Adrenal gland (tissue), 9 donors: ENCODE measurements at regions not wholly inside any gene's neighbourhood (a gene's known extent, or its start where the extent isn't known, plus 50 kb on each side); places are given as distances from the start of the nearest gene placed in this dataset.

Experiments used
- DNase-seq, 7 donors: peaks; one replicate each; pipeline ENCODE4 v3.0.0-alpha.2; 2019 to 2020
- H3K27ac ChIP-seq, 5 donors: fragments of 200-600 bp; sonication (generic) in 4 of 5; 1 replicate in 3 of 5; 2 replicates in 2 of 5; pipeline versions ENCODE4 v1.5.1 to v1.8.0; 2016 to 2020; ENCODE audit warnings: mild to moderate bottlenecking in 1 of 5
- H3K27me3 ChIP-seq: fragments of 200-600 bp; 2 replicates; pipeline ENCODE4 v1.8.0; 2021
- H3K36me3 ChIP-seq, 2 donors: fragments of 200-600 bp; replicated peaks in 1 of 2; 1 replicate in 1 of 2; 2 replicates in 1 of 2; pipeline versions ENCODE4 v1.5.1 to v1.8.0; 2018 to 2022
- H3K4me1 ChIP-seq, 2 donors: fragments of 200-600 bp; replicated peaks in 1 of 2; 1 replicate in 1 of 2; 2 replicates in 1 of 2; pipeline versions ENCODE4 v1.5.1 to v1.8.0; 2018 to 2021
- H3K4me3 ChIP-seq, 4 donors: fragments of 200-600 bp; sonication (generic) in 3 of 4; one replicate each; pipeline ENCODE4 v1.5.1; 2016 to 2018
- H3K9me3 ChIP-seq, 3 donors: fragments of 200-600 bp; sonication (generic) in 1 of 3; replicated peaks in 1 of 3; 1 replicate in 2 of 3; 2 replicates in 1 of 3; pipeline versions ENCODE4 v1.5.1 to v1.8.0; 2016 to 2021
- CTCF ChIP-seq, 6 experiments: fragments of 450-650 bp in 4 of 6; fragments of 200-600 bp in 2 of 6; sonication (generic) in 1 of 6; IDR thresholded peaks; 1 replicate in 5 of 6; 2 replicates in 1 of 6; pipeline versions ENCODE4 v1.5.1 to v1.8.0; 2016 to 2021; ENCODE audit warnings: antibody characterized with exemption in 6 of 6, mild to moderate bottlenecking in 2 of 6, moderate library complexity in 1 of 6
- POLR2A ChIP-seq, 2 donors: fragments of 450-650 bp; IDR thresholded peaks; one replicate each; pipeline ENCODE4 v1.6.1; 2017; ENCODE audit warnings: antibody characterized with exemption in 2 of 2, mild to moderate bottlenecking in 2 of 2, moderate library complexity in 1 of 2
- WGBS, 4 donors: extraction: QIAGEN DNeasy Blood & Tissue Kit in 2 of 4; methylation state at CpG; one replicate each; pipeline versions ENCODE4 v1.1.5 to v1.1.7; 2013 to 2017; 5-methylcytosine and 5-hydroxymethylcytosine counted together
- intact Hi-C, 2 donors: fragments of 100-400 bp; cut with DNase I; formaldehyde crosslinking; loops; one replicate each; pipeline versions ENCODE4 v1.14.1 to v1.15.0; 2022 to 2023
- donor health status: healthy with polysubstance abuse.
- donor health status: Bipolar disorder and iron deficiency.
- donor health status: DM: yes; HTN: yes; CAD: no.
- donor health status: DM: no; HTN: no; CAD: no.
- donor health status: DM: no; HTN: no; CAD: no.

GRCh38 chr2:41187376-41188122 lies 735.7 kb upstream of the SLC8A1 start:
- TF ChIP-seq CTCF (IDR thresholded peaks at IDR 0.05) (no peak), POLR2A (IDR thresholded peaks at IDR 0.05) (no peak)
- Histone ChIP-seq H3K9me3 (no peaks in the 10 kb centered on the region), H3K4me1 (no peaks in the 10 kb centered on the region), H3K27ac (no peak overlapping the region), H3K4me3 (no peak overlapping the region), H3K27me3 (no peaks in the 10 kb centered on the region), H3K36me3 (no peaks in the 10 kb centered on the region)
- 71 to 74% (median 72%) methylated on average over 5 of the region's 5 CpGs for WGBS, 4 donors
- intact Hi-C loops = no loop called here
- no peak for DNase-seq

GRCh38 chr2:41194230-41194629 lies 742.3 kb upstream of the SLC8A1 start:
- Histone ChIP-seq H3K4me1 (peaks cover 0 to 4% of the 10 kb centered on the region in 2 donors), H3K36me3 (no peaks in the 10 kb centered on the region), H3K4me3 (no peak overlapping the region), H3K9me3 (no peaks in the 10 kb centered on the region), H3K27me3 (no peaks in the 10 kb centered on the region), H3K27ac (no peak overlapping the region)
- TF ChIP-seq CTCF (IDR thresholded peaks at IDR 0.05) (no peak), POLR2A (IDR thresholded peaks at IDR 0.05) (no peak)
- peak in 6 of 7 donors; percentile 13 to 68 (median 40) for DNase-seq
- 35 to 52% (median 44%) methylated on average over 5 of the region's 5 CpGs for WGBS, 4 donors
- intact Hi-C loops = no loop called here

GRCh38 chr2:41197781-41198180 lies 745.9 kb upstream of the SLC8A1 start:
- intact Hi-C loops = no loop called here

GRCh38 chr2:41199334-41199733 lies 747.4 kb upstream of the SLC8A1 start:
- no peak overlapping the region for H3K27ac ChIP-seq
- H3K4me3 ChIP-seq = no peak overlapping the region
- TF ChIP-seq CTCF (IDR thresholded peaks at IDR 0.05) = no peak
- no peak for TF ChIP-seq POLR2A (IDR thresholded peaks at IDR 0.05)
- intact Hi-C loops = no loop called here
- no peaks in the 10 kb centered on the region for H3K36me3 ChIP-seq
- 32 to 57% (median 40%) methylated on average over 1 of the region's 1 CpG for WGBS, 4 donors
- DNase-seq = no peak
- H3K9me3 ChIP-seq = no peaks in the 10 kb centered on the region
- no peaks in the 10 kb centered on the region for H3K27me3 ChIP-seq
- H3K4me1 ChIP-seq = no peaks in the 10 kb centered on the region

More at GRCh38 chr2:41197781-41198180, 745.9 kb upstream of the SLC8A1 start:
- H3K36me3 ChIP-seq = no peaks in the 10 kb centered on the region
- no peak overlapping the region for H3K27ac ChIP-seq
- no peak for DNase-seq
- no peak for TF ChIP-seq POLR2A (IDR thresholded peaks at IDR 0.05)
- no peak for TF ChIP-seq CTCF (IDR thresholded peaks at IDR 0.05)
- H3K27me3 ChIP-seq = no peaks in the 10 kb centered on the region
- peaks cover 0 to 4% of the 10 kb centered on the region in 2 donors for H3K4me1 ChIP-seq
- no peak overlapping the region for H3K4me3 ChIP-seq
- H3K9me3 ChIP-seq = no peaks in the 10 kb centered on the region
- 80 to 89% (median 81%) methylated on average over 4 of the region's 4 CpGs for WGBS, 4 donors
